GM18505 (cell line): ENCODE measurements at regions not wholly inside any gene's neighbourhood (a gene's known extent, or its start where the extent isn't known, plus 50 kb on each side); places are given as distances from the start of the nearest gene placed in this dataset.

Experiments
- ATAC-seq: cut with Tn5 transposase; IDR thresholded peaks from one replicate; pipeline ENCODE4 v1.9.1; 2021; ENCODE audit not compliant: unreplicated experiment
- POLR2A ChIP-seq: IDR thresholded peaks from 4 replicates; pipeline ENCODE4 v1.6.1; 2011; ENCODE audit warnings: borderline replicate concordance; ENCODE audit not compliant: insufficient read depth, insufficient read length; ENCODE audit errors: extremely low read depth

- no peak for ATAC-seq
- no peak for TF ChIP-seq POLR2A
These were observed 183.1 kb downstream of the TMTC3 start for GRCh38 chr12:88325076-88325815.

- ATAC-seq, result no peak
- TF ChIP-seq POLR2A, result no peak
These were observed 183.7 kb downstream of the TMTC3 start for GRCh38 chr12:88325816-88326189.

- no peak for TF ChIP-seq POLR2A
- no peak for ATAC-seq
These were observed 185.2 kb downstream of the TMTC3 start for GRCh38 chr12:88327276-88327675.

GRCh38 chr12:88328090-88328489, 186.0 kb downstream of the TMTC3 start:
- no peak for ATAC-seq
- no peak for TF ChIP-seq POLR2A

- no peak for ATAC-seq
- no peak for TF ChIP-seq POLR2A
These were observed 187.7 kb downstream of the TMTC3 start for GRCh38 chr12:88329833-88330232.

GRCh38 chr12:88334271-88334670, 192.2 kb downstream of the TMTC3 start:
- ATAC-seq, result no peak
- TF ChIP-seq POLR2A, result no peak

- no peak for ATAC-seq
These were observed 194.1 kb downstream of the TMTC3 start for GRCh38 chr12:88336076-88336739.

GRCh38 chr12:88338486-88338885, 196.4 kb downstream of the TMTC3 start:
- no peak for ATAC-seq
- TF ChIP-seq POLR2A, result no peak

More at GRCh38 chr12:88336076-88336739, 194.1 kb downstream of the TMTC3 start:
- no peak for TF ChIP-seq POLR2A

GRCh38 chr12:88339254-88339949, 197.3 kb downstream of the TMTC3 start:
- no peak for TF ChIP-seq POLR2A
- ATAC-seq, result peak; percentile 66

- no peak for ATAC-seq
- TF ChIP-seq POLR2A, result no peak
These were observed 197.9 kb downstream of the TMTC3 start for GRCh38 chr12:88339966-88340365.

- no peak for ATAC-seq
- TF ChIP-seq POLR2A, result no peak
These were observed 200.2 kb downstream of the TMTC3 start for GRCh38 chr12:88342251-88342806.

GRCh38 chr12:88351146-88351545, 209.0 kb downstream of the TMTC3 start:
- ATAC-seq, result no peak

GRCh38 chr12:88354691-88355090, 212.6 kb downstream of the TMTC3 start:
- no peak for TF ChIP-seq POLR2A
- ATAC-seq, result no peak

More at GRCh38 chr12:88351146-88351545, 209.0 kb downstream of the TMTC3 start:
- TF ChIP-seq POLR2A, result no peak
